ENCODE measurements at regions not wholly inside any gene's neighbourhood (a gene's known extent, or its start where the extent isn't known, plus 50 kb on each side); places are given as distances from the start of the nearest gene placed in this dataset.

GRCh38 chr7:124480821-124481290 lies 284.7 kb downstream of the GPR37 start:
- Mint-ChIP-seq H3K4me1 (ENCODE audit: unreplicated experiment) (no peaks in the 10 kb centered on the region), H3K36me3 (no peaks in the 10 kb centered on the region), H3K9me3 (no peaks in the 10 kb centered on the region), H3K27ac (no peak overlapping the region), H3K4me3 (no peak overlapping the region), H3K27me3 (no peaks in the 10 kb centered on the region)
- DNase-seq (ENCODE audit: extremely low spot score, unreplicated experiment), result no peak
- TF ChIP-seq, protein P1, sequence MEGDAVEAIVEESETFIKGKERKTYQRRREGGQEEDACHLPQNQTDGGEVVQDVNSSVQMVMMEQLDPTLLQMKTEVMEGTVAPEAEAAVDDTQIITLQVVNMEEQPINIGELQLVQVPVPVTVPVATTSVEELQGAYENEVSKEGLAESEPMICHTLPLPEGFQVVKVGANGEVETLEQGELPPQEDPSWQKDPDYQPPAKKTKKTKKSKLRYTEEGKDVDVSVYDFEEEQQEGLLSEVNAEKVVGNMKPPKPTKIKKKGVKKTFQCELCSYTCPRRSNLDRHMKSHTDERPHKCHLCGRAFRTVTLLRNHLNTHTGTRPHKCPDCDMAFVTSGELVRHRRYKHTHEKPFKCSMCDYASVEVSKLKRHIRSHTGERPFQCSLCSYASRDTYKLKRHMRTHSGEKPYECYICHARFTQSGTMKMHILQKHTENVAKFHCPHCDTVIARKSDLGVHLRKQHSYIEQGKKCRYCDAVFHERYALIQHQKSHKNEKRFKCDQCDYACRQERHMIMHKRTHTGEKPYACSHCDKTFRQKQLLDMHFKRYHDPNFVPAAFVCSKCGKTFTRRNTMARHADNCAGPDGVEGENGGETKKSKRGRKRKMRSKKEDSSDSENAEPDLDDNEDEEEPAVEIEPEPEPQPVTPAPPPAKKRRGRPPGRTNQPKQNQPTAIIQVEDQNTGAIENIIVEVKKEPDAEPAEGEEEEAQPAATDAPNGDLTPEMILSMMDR (conservative IDR thresholded peaks at IDR 0.05), result no peak

DNA sequence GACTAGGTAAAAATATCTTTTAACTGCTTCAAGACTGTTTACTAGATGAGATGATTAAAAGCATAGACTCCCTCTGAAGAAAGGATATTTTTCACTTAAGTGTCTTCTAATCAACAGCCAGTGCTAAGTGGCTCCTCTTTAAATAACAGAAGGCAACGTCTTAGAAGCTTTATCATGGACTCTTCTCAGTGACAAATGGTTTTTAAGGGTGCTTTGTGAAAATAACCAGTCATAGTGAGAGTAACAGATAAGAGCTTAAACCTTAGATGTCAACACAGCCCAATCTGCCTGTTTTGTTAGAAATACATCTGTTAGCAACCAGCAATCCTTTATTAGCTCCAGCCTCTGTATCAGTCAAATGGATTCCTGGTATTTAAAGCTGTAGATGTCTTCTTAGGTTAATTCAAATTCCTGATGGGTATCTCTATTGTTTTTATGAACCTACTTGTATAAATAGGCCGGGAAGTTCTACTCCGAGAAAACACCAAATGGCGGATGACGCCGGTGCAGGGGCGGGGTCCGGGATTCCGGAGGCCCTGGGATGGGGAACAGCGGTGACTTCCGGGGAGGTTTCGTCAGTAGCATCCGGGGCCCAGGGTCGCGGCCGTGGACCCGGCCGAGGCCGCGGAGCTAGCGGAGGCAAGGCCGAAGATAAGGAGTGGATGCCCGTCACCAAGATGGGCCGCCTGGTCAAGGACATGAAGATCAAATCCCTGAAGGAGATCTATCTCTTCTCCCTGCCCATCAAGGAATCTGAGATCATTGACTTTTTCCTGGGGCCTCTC lies 285.4 kb downstream of the GPR37 start:
- no peak for DNase-seq (ENCODE audit: extremely low spot score, unreplicated experiment)
- Mint-ChIP-seq H3K4me1 (ENCODE audit: unreplicated experiment) (no peaks in the 10 kb centered on the region), H3K36me3 (no peaks in the 10 kb centered on the region), H3K27me3 (no peaks in the 10 kb centered on the region), H3K4me3 (no peak overlapping the region), H3K9me3 (no peaks in the 10 kb centered on the region), H3K27ac (no peak overlapping the region)
- TF ChIP-seq, protein P1 (conservative IDR thresholded peaks at IDR 0.05), result no peak

- Mint-ChIP-seq H3K27me3 (no peaks in the 10 kb centered on the region), H3K4me1 (ENCODE audit: unreplicated experiment) (peaks cover 13% of the 10 kb centered on the region), H3K27ac (no peak overlapping the region), H3K9me3 (no peaks in the 10 kb centered on the region), H3K4me3 (no peak overlapping the region), H3K36me3 (no peaks in the 10 kb centered on the region)
- TF ChIP-seq, protein P1 (conservative IDR thresholded peaks at IDR 0.05), result no peak
- DNase-seq (ENCODE audit: extremely low spot score, unreplicated experiment), result no peak
Observed at GRCh38 chr7:124462249-124462648, 303.3 kb downstream of the GPR37 start.

- TF ChIP-seq, protein P1 (conservative IDR thresholded peaks at IDR 0.05), result no peak
- H3K9me3 Mint-ChIP-seq, result no peaks in the 10 kb centered on the region
- no peaks in the 10 kb centered on the region for H3K36me3 Mint-ChIP-seq
- H3K4me3 Mint-ChIP-seq, result no peak overlapping the region
- no peak for DNase-seq (ENCODE audit: extremely low spot score, unreplicated experiment)
- no peak overlapping the region for H3K27ac Mint-ChIP-seq
- H3K4me1 Mint-ChIP-seq (ENCODE audit: unreplicated experiment), result peaks cover 13% of the 10 kb centered on the region
- no peaks in the 10 kb centered on the region for H3K27me3 Mint-ChIP-seq
Observed at GRCh38 chr7:124460555-124460954, 305.0 kb downstream of the GPR37 start.

DNA sequence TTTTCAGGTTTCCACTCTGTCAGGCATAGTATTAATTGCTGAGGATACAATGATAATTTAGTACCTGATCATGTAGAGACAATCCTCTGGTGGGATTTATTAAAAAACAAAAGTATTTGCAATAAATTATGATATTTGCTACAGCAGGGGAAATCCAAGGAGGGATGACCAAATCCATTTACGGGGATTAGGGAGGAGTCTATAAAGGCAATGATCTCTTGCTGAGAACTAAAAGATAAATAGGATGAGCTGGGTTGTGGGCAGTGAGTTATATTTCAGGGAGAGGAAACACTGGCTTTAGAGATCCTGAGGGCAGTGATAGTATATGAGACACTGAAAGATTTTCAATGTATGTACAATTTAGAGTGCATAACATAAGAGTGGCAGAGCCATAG lies 305.5 kb downstream of the GPR37 start:
- Mint-ChIP-seq H3K4me1 (ENCODE audit: unreplicated experiment) (peaks cover 13% of the 10 kb centered on the region), H3K27ac (no peak overlapping the region), H3K27me3 (no peaks in the 10 kb centered on the region), H3K9me3 (no peaks in the 10 kb centered on the region), H3K4me3 (no peak overlapping the region), H3K36me3 (no peaks in the 10 kb centered on the region)
- TF ChIP-seq, protein P1 (conservative IDR thresholded peaks at IDR 0.05), result no peak
- DNase-seq (ENCODE audit: extremely low spot score, unreplicated experiment), result no peak
